ENCODE measurements at regions not wholly inside any gene's neighbourhood (a gene's known extent, or its start where the extent isn't known, plus 50 kb on each side); places are given as distances from the start of the nearest gene placed in this dataset.

DNA sequence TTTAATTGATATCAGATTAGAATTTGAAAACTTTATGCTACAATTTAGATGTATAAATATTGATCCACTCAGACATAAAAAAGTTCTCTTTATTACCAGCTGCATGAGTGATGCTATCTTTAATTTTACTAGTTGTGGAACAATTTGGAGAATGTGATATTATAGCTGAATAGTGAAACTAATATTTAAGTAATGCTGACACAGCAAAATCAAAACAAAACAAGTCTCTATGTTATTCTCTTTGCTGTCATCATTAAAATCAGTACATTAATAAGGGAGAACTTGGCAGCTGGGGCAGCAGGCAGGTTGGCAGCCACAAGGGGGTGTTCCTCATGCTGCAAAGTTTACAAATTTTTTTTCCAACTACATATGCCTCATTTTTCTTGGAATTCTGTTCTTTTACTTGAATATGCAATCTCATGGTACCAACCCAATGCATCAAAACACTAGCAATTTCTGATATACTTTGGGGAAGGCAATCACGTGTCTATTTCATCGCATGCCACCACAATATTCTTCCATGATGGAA lies 585.3 kb downstream of the FGF9 start:
- H3K4me1 ChIP-seq (ENCODE audit: control insufficient read depth, insufficient read depth, low read length, poor library complexity, severe bottlenecking): no peaks in the 10 kb centered on the region
- H3K9me3 ChIP-seq (ENCODE audit: control insufficient read depth, low read length): no peaks in the 10 kb centered on the region
- 100% methylated on average over 2 of the region's 2 CpGs for WGBS, 2 experiments (ENCODE audit: insufficient coverage in 2 of 2)
- H3K36me3 ChIP-seq (ENCODE audit: control insufficient read depth, insufficient read depth, low read length): no peaks in the 10 kb centered on the region
- no peak overlapping the region for H3K27ac ChIP-seq (ENCODE audit: low read depth, low read length, severe bottlenecking)
- H3K4me3 ChIP-seq (ENCODE audit: extremely low read depth, insufficient read depth, low read length, poor library complexity, severe bottlenecking): no peak overlapping the region

DNA sequence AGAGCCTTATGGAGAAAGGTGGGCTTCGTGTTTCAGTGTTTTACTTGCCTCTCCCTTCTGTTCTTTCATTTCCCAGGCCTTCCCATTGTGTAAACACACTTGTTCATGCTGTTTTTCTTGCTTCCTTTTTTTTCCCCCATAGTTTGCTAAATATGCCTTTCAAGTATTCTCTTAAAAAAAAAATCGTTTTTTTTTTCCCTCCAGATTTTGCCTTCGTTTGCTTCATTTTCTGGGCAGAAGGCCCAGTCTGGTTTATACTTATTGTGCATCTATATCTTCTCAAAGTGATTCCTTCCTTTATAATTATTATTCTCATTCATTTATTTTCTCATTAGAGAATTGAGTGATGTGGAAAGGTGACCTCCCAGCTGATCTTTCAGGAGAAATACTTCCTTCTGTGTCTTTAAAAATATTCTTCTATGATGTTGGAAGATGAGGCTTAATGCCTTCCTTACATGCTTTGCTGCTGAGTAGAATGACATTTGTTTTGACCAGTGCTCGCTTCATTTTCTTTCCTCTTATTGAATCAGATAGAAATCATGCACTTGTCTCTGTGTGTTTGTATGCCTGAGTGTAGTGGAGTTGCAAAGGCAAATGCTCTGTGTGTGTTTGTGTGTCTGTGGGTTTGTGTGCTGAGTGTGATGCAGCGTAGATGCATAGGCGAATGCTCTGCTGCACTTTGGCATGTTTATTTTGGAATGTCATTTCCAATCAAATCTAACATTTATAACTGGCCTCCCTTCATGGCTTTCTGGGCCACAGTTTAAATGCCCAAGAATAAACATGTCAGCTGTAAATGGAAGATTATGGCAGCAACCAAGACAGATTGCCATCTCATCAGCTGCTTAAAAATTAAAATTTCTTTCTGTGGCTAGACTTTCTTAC lies 591.4 kb downstream of the FGF9 start:
- H3K27ac ChIP-seq (ENCODE audit: low read depth, low read length, severe bottlenecking): no peak overlapping the region
- no peak overlapping the region for H3K4me3 ChIP-seq (ENCODE audit: extremely low read depth, insufficient read depth, low read length, poor library complexity, severe bottlenecking)
- H3K4me1 ChIP-seq (ENCODE audit: control insufficient read depth, insufficient read depth, low read length, poor library complexity, severe bottlenecking): no peaks in the 10 kb centered on the region
- WGBS, 2 experiments (ENCODE audit: insufficient coverage in 2 of 2): 92 to 100% methylated on average over 1 to 2 of the region's 6 CpGs
- no peaks in the 10 kb centered on the region for H3K9me3 ChIP-seq (ENCODE audit: control insufficient read depth, low read length)
- H3K36me3 ChIP-seq (ENCODE audit: control insufficient read depth, insufficient read depth, low read length): no peaks in the 10 kb centered on the region

DNA sequence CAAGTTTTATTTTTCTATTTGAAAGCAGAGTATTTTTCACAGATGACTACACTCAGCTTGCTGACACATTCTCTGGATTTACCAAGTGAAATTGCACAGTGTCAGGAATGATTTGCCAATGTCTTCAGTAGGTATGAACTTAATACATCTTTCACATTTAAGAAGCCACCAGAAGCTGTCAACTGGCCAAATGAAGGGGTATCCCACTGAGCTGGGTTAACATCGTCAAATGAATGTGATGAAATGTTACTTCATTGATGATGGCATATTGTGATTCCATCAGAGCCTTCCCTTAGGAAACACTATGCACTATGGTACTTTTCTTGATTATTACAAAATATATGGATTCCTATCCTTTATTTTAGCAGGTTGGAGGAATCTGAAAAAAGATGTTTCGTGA lies 592.3 kb downstream of the FGF9 start:
- WGBS, 2 experiments (ENCODE audit: insufficient coverage in 2 of 2): no CpG with 5 or more reads among the region's 2 CpGs
- no peak overlapping the region for H3K27ac ChIP-seq (ENCODE audit: low read depth, low read length, severe bottlenecking)
- H3K9me3 ChIP-seq (ENCODE audit: control insufficient read depth, low read length): no peaks in the 10 kb centered on the region
- H3K36me3 ChIP-seq (ENCODE audit: control insufficient read depth, insufficient read depth, low read length): no peaks in the 10 kb centered on the region
- H3K4me1 ChIP-seq (ENCODE audit: control insufficient read depth, insufficient read depth, low read length, poor library complexity, severe bottlenecking): no peaks in the 10 kb centered on the region
- no peak overlapping the region for H3K4me3 ChIP-seq (ENCODE audit: extremely low read depth, insufficient read depth, low read length, poor library complexity, severe bottlenecking)

DNA sequence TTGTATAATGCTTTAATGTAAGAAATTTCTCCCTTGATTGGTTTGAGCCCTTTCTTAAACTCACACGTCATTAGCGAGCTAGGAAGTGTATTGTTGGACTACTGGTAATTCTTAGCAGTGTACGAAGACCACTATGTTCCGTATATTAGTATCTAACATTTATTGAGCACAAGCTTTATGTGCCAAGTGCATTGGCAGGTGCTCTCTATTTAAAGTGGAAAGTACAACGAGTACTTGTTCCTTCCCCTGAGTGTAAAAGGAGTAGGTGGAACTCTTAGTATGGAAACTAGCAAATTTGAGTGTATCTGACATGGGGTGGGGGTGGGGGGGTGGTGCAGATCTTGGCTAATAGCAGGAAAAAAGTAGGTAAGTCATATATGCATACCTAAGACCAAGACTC lies 594.7 kb downstream of the FGF9 start:
- H3K27ac ChIP-seq (ENCODE audit: low read depth, low read length, severe bottlenecking): no peak overlapping the region
- no peaks in the 10 kb centered on the region for H3K36me3 ChIP-seq (ENCODE audit: control insufficient read depth, insufficient read depth, low read length)
- WGBS, 2 experiments (ENCODE audit: insufficient coverage in 2 of 2): no CpG with 5 or more reads among the region's 5 CpGs
- H3K4me3 ChIP-seq (ENCODE audit: extremely low read depth, insufficient read depth, low read length, poor library complexity, severe bottlenecking): no peak overlapping the region
- no peaks in the 10 kb centered on the region for H3K9me3 ChIP-seq (ENCODE audit: control insufficient read depth, low read length)
- H3K4me1 ChIP-seq (ENCODE audit: control insufficient read depth, insufficient read depth, low read length, poor library complexity, severe bottlenecking): no peaks in the 10 kb centered on the region

DNA sequence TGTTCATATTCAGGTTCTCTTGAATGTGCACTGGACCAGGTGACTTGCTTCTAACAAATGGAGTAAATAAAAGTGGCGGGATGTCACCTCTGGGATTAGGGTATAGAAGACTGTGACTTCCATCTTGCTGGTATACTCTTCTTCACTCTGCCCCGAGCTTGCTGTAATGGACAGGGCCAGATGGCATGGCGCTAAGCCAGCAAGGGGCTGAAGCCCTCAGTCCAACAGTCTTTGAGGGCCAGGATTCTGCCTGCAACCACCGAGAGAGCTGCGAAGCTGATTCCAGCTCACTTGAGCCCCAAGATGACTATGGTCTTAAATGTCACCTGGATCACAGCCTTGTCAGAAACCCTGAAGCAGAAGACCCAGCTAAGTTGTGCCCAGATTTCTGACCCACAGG lies 600.0 kb downstream of the FGF9 start:
- Histone ChIP-seq H3K9me3 (ENCODE audit: control insufficient read depth, low read length) (no peaks in the 10 kb centered on the region), H3K4me1 (ENCODE audit: control insufficient read depth, insufficient read depth, low read length, poor library complexity, severe bottlenecking) (no peaks in the 10 kb centered on the region), H3K27ac (ENCODE audit: low read depth, low read length, severe bottlenecking) (no peak overlapping the region), H3K36me3 (ENCODE audit: control insufficient read depth, insufficient read depth, low read length) (no peaks in the 10 kb centered on the region), H3K4me3 (ENCODE audit: extremely low read depth, insufficient read depth, low read length, poor library complexity, severe bottlenecking) (no peak overlapping the region)
- 94 to 98% methylated on average over 4 to 5 of the region's 5 CpGs for WGBS, 2 experiments (ENCODE audit: insufficient coverage in 2 of 2)

DNA sequence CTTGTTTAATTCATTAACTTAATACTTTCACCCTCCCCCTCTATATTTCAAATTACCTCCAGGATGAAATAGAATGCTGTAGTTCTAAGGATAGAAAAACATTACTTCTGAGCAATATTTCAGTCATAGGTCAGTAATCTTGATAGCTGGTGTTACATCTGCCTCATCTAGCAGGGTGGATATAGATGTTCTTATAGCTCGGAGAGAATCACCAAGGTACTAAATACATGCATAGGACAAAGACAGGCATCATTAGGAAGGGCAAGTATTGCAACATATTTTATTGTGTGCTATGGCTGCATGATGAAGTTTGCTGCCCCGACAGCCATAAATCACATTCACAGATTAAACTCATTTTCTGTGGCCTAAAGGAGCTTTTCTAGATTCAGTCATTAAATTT lies 601.0 kb downstream of the FGF9 start:
- no peaks in the 10 kb centered on the region for H3K36me3 ChIP-seq (ENCODE audit: control insufficient read depth, insufficient read depth, low read length)
- no CpG with 5 or more reads among the region's 2 CpGs for WGBS, 2 experiments (ENCODE audit: insufficient coverage in 2 of 2)
- H3K9me3 ChIP-seq (ENCODE audit: control insufficient read depth, low read length): no peaks in the 10 kb centered on the region
- no peaks in the 10 kb centered on the region for H3K4me1 ChIP-seq (ENCODE audit: control insufficient read depth, insufficient read depth, low read length, poor library complexity, severe bottlenecking)
- H3K27ac ChIP-seq (ENCODE audit: low read depth, low read length, severe bottlenecking): no peak overlapping the region
- no peak overlapping the region for H3K4me3 ChIP-seq (ENCODE audit: extremely low read depth, insufficient read depth, low read length, poor library complexity, severe bottlenecking)

DNA sequence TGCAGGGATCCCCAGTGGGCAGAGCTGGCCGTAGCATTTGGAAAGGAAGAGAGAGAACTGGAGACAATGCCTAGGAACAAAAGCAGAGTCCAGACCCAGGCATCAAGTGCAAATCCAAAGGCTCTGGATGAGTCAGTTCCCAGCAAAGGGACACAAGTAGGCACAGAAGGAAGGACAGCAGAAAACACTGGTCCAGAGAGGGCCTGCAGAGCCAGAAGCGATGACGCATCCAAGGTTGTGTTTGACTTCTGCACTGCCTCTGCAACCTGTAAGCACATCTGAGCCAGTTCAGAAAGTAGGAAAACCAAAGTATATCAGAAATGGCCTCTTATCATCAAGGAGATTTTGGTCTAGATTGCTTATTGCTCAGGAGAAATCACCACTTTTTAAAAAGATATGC lies 604.5 kb downstream of the FGF9 start:
- no peaks in the 10 kb centered on the region for H3K36me3 ChIP-seq (ENCODE audit: control insufficient read depth, insufficient read depth, low read length)
- no peaks in the 10 kb centered on the region for H3K9me3 ChIP-seq (ENCODE audit: control insufficient read depth, low read length)
- no peak overlapping the region for H3K4me3 ChIP-seq (ENCODE audit: extremely low read depth, insufficient read depth, low read length, poor library complexity, severe bottlenecking)
- H3K27ac ChIP-seq (ENCODE audit: low read depth, low read length, severe bottlenecking): no peak overlapping the region
- 93 to 95% methylated on average over 3 of the region's 3 CpGs for WGBS, 2 experiments (ENCODE audit: insufficient coverage in 2 of 2)
- H3K4me1 ChIP-seq (ENCODE audit: control insufficient read depth, insufficient read depth, low read length, poor library complexity, severe bottlenecking): no peaks in the 10 kb centered on the region

DNA sequence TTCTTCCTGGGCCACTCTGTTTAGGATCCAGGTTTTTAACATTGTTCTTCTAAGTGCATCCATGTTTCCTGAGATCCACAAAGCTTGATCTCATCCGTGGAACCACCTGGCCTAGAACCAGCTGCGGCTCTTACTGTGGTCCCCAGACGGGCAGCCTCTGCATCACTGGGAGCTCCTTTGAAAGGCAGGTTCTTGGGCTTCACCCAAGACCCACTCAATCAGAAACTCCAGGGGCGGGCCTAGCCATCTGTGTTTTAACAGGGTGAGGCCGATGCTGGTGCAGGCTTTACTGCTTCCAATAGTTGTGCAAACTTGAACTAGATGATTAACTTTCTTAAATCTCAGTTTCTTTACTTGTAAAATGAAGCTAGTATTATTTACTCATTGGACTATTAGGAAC lies 605.7 kb downstream of the FGF9 start:
- no peak overlapping the region for H3K4me3 ChIP-seq (ENCODE audit: extremely low read depth, insufficient read depth, low read length, poor library complexity, severe bottlenecking)
- H3K27ac ChIP-seq (ENCODE audit: low read depth, low read length, severe bottlenecking): no peak overlapping the region
- no peaks in the 10 kb centered on the region for H3K4me1 ChIP-seq (ENCODE audit: control insufficient read depth, insufficient read depth, low read length, poor library complexity, severe bottlenecking)
- H3K9me3 ChIP-seq (ENCODE audit: control insufficient read depth, low read length): no peaks in the 10 kb centered on the region
- WGBS, 2 experiments (ENCODE audit: insufficient coverage in 2 of 2): 90 to 96% methylated on average over 3 to 4 of the region's 5 CpGs
- no peaks in the 10 kb centered on the region for H3K36me3 ChIP-seq (ENCODE audit: control insufficient read depth, insufficient read depth, low read length)

DNA sequence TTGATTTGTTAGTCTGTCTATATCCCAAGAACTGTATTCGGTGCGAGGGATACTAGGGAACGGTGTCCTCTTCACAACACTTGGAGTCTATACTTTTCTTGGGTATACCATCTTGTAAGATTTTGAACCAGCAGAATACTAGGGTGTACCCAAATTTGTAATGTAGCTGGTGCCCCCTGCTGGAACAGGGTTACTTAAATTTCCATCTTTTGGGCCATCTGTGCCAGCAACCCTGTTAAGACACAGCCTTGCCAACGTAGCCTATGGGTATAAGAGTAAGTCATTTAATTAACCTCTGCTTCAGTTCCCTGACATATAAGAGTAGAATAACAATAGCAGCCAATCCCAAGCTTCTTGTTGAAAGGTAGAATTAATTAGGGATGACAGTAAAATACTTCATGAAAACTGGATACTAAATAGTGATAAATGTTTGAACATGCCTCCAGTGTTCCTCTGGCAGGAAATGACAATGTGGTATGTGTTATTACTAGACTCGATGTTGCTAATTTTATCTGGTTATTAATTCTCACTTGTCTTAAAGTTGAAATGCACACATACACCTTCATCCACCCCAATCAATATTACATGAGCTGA lies 607.6 kb downstream of the FGF9 start:
- no peaks in the 10 kb centered on the region for H3K36me3 ChIP-seq (ENCODE audit: control insufficient read depth, insufficient read depth, low read length)
- WGBS, 2 experiments (ENCODE audit: insufficient coverage in 2 of 2): 66% methylated on average over 3 of the region's 5 CpGs; no CpG with 5 or more reads in 1 of the 2 experiments
- H3K27ac ChIP-seq (ENCODE audit: low read depth, low read length, severe bottlenecking): no peak overlapping the region
- H3K4me3 ChIP-seq (ENCODE audit: extremely low read depth, insufficient read depth, low read length, poor library complexity, severe bottlenecking): no peak overlapping the region
- peaks cover 4% of the 10 kb centered on the region for H3K4me1 ChIP-seq (ENCODE audit: control insufficient read depth, insufficient read depth, low read length, poor library complexity, severe bottlenecking)
- H3K9me3 ChIP-seq (ENCODE audit: control insufficient read depth, low read length): no peaks in the 10 kb centered on the region

DNA sequence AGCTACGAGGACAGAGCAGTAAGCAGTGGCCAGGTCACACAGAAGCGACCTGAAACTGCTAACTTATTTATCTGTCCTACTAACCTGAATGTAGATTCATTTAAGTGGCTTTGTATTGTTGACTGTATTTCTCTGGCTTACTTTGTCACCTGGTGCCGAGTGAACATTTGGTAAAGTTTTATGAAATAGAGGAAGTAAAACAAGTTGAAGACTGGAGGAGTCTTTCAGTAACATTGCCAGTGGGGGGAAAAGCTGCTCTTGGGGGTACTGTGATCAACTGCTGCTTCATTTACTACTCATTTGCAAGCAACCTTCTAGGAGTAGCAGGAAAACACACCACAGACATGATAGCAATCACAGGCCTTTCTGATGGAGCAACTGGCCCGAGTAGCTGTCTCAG lies 615.0 kb downstream of the FGF9 start:
- 83 to 87% methylated on average over 2 to 3 of the region's 4 CpGs for WGBS, 2 experiments (ENCODE audit: insufficient coverage in 2 of 2)
- Histone ChIP-seq H3K4me1 (ENCODE audit: control insufficient read depth, insufficient read depth, low read length, poor library complexity, severe bottlenecking) (peaks cover 4% of the 10 kb centered on the region), H3K9me3 (ENCODE audit: control insufficient read depth, low read length) (no peaks in the 10 kb centered on the region), H3K4me3 (ENCODE audit: extremely low read depth, insufficient read depth, low read length, poor library complexity, severe bottlenecking) (no peak overlapping the region), H3K27ac (ENCODE audit: low read depth, low read length, severe bottlenecking) (no peak overlapping the region), H3K36me3 (ENCODE audit: control insufficient read depth, insufficient read depth, low read length) (no peaks in the 10 kb centered on the region)

DNA sequence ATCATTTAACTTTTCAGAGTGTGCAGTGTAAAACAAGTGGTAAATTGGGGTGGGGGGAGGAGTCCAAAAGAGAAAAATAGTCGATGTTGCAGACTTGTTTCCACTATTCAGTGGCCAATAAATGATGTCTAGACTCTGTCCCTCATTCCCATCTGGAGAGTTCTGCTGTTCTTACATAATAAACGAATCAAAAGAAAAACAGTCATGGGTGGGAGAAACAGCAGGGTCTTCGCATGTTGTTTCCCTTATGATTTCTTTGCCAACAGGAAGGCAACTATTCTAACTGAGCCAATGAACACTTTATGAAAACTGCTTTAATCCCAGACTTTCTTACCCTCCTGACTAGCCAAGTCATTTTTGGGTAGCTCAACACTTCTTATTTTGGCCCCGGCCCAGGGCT lies 615.5 kb downstream of the FGF9 start:
- H3K4me1 ChIP-seq (ENCODE audit: control insufficient read depth, insufficient read depth, low read length, poor library complexity, severe bottlenecking): peaks cover 4% of the 10 kb centered on the region
- no peak overlapping the region for H3K4me3 ChIP-seq (ENCODE audit: extremely low read depth, insufficient read depth, low read length, poor library complexity, severe bottlenecking)
- 82 to 93% methylated on average over 2 of the region's 4 CpGs for WGBS, 2 experiments (ENCODE audit: insufficient coverage in 2 of 2)
- H3K36me3 ChIP-seq (ENCODE audit: control insufficient read depth, insufficient read depth, low read length): no peaks in the 10 kb centered on the region
- H3K9me3 ChIP-seq (ENCODE audit: control insufficient read depth, low read length): no peaks in the 10 kb centered on the region
- no peak overlapping the region for H3K27ac ChIP-seq (ENCODE audit: low read depth, low read length, severe bottlenecking)

Data from mesodermal cell (in vitro differentiated cells).